ENCODE measurements at regions not wholly inside any gene's neighbourhood (a gene's known extent, or its start where the extent isn't known, plus 50 kb on each side); places are given as distances from the start of the nearest gene placed in this dataset.
"Not testable (repeated sequence)": the region's sequence is repeated elsewhere in the genome, so short reads cannot be mapped to it uniquely, and the experiment has no call there.

GRCh38 chr7:17044861-17045260 is 163.1 kb upstream of the AGR3 start:
- Histone ChIP-seq H3K4me3 (ENCODE audit: low read length) (no peak overlapping the region), H3K4me1 (ENCODE audit: control insufficient read depth, insufficient read depth, low read length) (no peaks in the 10 kb centered on the region), H3K9me3 (ENCODE audit: control insufficient read depth, insufficient read depth, low read length) (no peaks in the 10 kb centered on the region), H3K27ac (ENCODE audit: low read length) (no peak overlapping the region), H3K27me3 (ENCODE audit: control insufficient read depth, insufficient read depth, low read length) (no peaks in the 10 kb centered on the region), H3K36me3 (ENCODE audit: control insufficient read depth, insufficient read depth, low read length) (no peaks in the 10 kb centered on the region)
- WGBS (ENCODE audit: insufficient coverage, insufficient read length): no CpG with 5 or more reads among the region's 2 CpGs
- no peak for DNase-seq (ENCODE audit: low read depth, low spot score)

- Histone ChIP-seq H3K4me3 (ENCODE audit: low read length) (no peak overlapping the region), H3K27ac (ENCODE audit: low read length) (no peak overlapping the region), H3K36me3 (ENCODE audit: control insufficient read depth, insufficient read depth, low read length) (no peaks in the 10 kb centered on the region), H3K9me3 (ENCODE audit: control insufficient read depth, insufficient read depth, low read length) (no peaks in the 10 kb centered on the region), H3K4me1 (ENCODE audit: control insufficient read depth, insufficient read depth, low read length) (no peaks in the 10 kb centered on the region), H3K27me3 (ENCODE audit: control insufficient read depth, insufficient read depth, low read length) (no peaks in the 10 kb centered on the region)
- DNase-seq (ENCODE audit: low read depth, low spot score): no peak
- WGBS (ENCODE audit: insufficient coverage, insufficient read length): no CpG with 5 or more reads among the region's 2 CpGs
Observed at GRCh38 chr7:17046259-17046658, 164.5 kb upstream of the AGR3 start.

GRCh38 chr7:17046666-17047065 is 164.9 kb upstream of the AGR3 start:
- H3K27ac ChIP-seq (ENCODE audit: low read length): no peak overlapping the region
- no peaks in the 10 kb centered on the region for H3K9me3 ChIP-seq (ENCODE audit: control insufficient read depth, insufficient read depth, low read length)
- H3K4me3 ChIP-seq (ENCODE audit: low read length): no peak overlapping the region
- no peaks in the 10 kb centered on the region for H3K36me3 ChIP-seq (ENCODE audit: control insufficient read depth, insufficient read depth, low read length)
- H3K27me3 ChIP-seq (ENCODE audit: control insufficient read depth, insufficient read depth, low read length): no peaks in the 10 kb centered on the region
- WGBS (ENCODE audit: insufficient coverage, insufficient read length): no CpG with 5 or more reads among the region's 6 CpGs
- no peak for DNase-seq (ENCODE audit: low read depth, low spot score)
- no peaks in the 10 kb centered on the region for H3K4me1 ChIP-seq (ENCODE audit: control insufficient read depth, insufficient read depth, low read length)

- H3K27ac ChIP-seq (ENCODE audit: low read length); H3K27me3 ChIP-seq (ENCODE audit: control insufficient read depth, insufficient read depth, low read length); H3K36me3 ChIP-seq (ENCODE audit: control insufficient read depth, insufficient read depth, low read length); H3K4me1 ChIP-seq (ENCODE audit: control insufficient read depth, insufficient read depth, low read length); DNase-seq (ENCODE audit: low read depth, low spot score); H3K4me3 ChIP-seq (ENCODE audit: low read length); H3K9me3 ChIP-seq (ENCODE audit: control insufficient read depth, insufficient read depth, low read length): not testable (repeated sequence)
- no CpG with 5 or more reads among the region's 9 CpGs for WGBS (ENCODE audit: insufficient coverage, insufficient read length)
Observed at GRCh38 chr7:17053164-17053563, 171.4 kb upstream of the AGR3 start.

GRCh38 chr7:17054206-17054605 is 172.4 kb upstream of the AGR3 start:
- Histone ChIP-seq H3K36me3 (ENCODE audit: control insufficient read depth, insufficient read depth, low read length) (no peaks in the 10 kb centered on the region), H3K4me1 (ENCODE audit: control insufficient read depth, insufficient read depth, low read length) (no peaks in the 10 kb centered on the region), H3K4me3 (ENCODE audit: low read length) (no peak overlapping the region), H3K27me3 (ENCODE audit: control insufficient read depth, insufficient read depth, low read length) (no peaks in the 10 kb centered on the region), H3K9me3 (ENCODE audit: control insufficient read depth, insufficient read depth, low read length) (no peaks in the 10 kb centered on the region), H3K27ac (ENCODE audit: low read length) (no peak overlapping the region)
- no CpG with 5 or more reads among the region's 3 CpGs for WGBS (ENCODE audit: insufficient coverage, insufficient read length)
- no peak for DNase-seq (ENCODE audit: low read depth, low spot score)

- Histone ChIP-seq H3K9me3 (ENCODE audit: control insufficient read depth, insufficient read depth, low read length) (no peaks in the 10 kb centered on the region), H3K4me3 (ENCODE audit: low read length) (no peak overlapping the region), H3K36me3 (ENCODE audit: control insufficient read depth, insufficient read depth, low read length) (no peaks in the 10 kb centered on the region), H3K27me3 (ENCODE audit: control insufficient read depth, insufficient read depth, low read length) (no peaks in the 10 kb centered on the region), H3K27ac (ENCODE audit: low read length) (no peak overlapping the region), H3K4me1 (ENCODE audit: control insufficient read depth, insufficient read depth, low read length) (no peaks in the 10 kb centered on the region)
- DNase-seq (ENCODE audit: low read depth, low spot score): no peak
- no CpG with 5 or more reads among the region's 2 CpGs for WGBS (ENCODE audit: insufficient coverage, insufficient read length)
Observed at GRCh38 chr7:17054836-17055235, 173.1 kb upstream of the AGR3 start.

- no peaks in the 10 kb centered on the region for H3K9me3 ChIP-seq (ENCODE audit: control insufficient read depth, insufficient read depth, low read length)
- H3K36me3 ChIP-seq (ENCODE audit: control insufficient read depth, insufficient read depth, low read length): no peaks in the 10 kb centered on the region
- H3K27me3 ChIP-seq (ENCODE audit: control insufficient read depth, insufficient read depth, low read length): no peaks in the 10 kb centered on the region
- DNase-seq (ENCODE audit: low read depth, low spot score): no peak
- WGBS (ENCODE audit: insufficient coverage, insufficient read length): no CpG with 5 or more reads among the region's 2 CpGs
- no peaks in the 10 kb centered on the region for H3K4me1 ChIP-seq (ENCODE audit: control insufficient read depth, insufficient read depth, low read length)
- no peak overlapping the region for H3K4me3 ChIP-seq (ENCODE audit: low read length)
- H3K27ac ChIP-seq (ENCODE audit: low read length): no peak overlapping the region
Observed at GRCh38 chr7:17055596-17055995, 173.8 kb upstream of the AGR3 start.

- Histone ChIP-seq H3K4me1 (ENCODE audit: control insufficient read depth, insufficient read depth, low read length) (no peaks in the 10 kb centered on the region), H3K9me3 (ENCODE audit: control insufficient read depth, insufficient read depth, low read length) (no peaks in the 10 kb centered on the region), H3K27ac (ENCODE audit: low read length) (no peak overlapping the region), H3K4me3 (ENCODE audit: low read length) (no peak overlapping the region), H3K27me3 (ENCODE audit: control insufficient read depth, insufficient read depth, low read length) (no peaks in the 10 kb centered on the region), H3K36me3 (ENCODE audit: control insufficient read depth, insufficient read depth, low read length) (no peaks in the 10 kb centered on the region)
- WGBS (ENCODE audit: insufficient coverage, insufficient read length): no CpG with 5 or more reads among the region's 7 CpGs
- no peak for DNase-seq (ENCODE audit: low read depth, low spot score)
Observed at GRCh38 chr7:17056491-17057142, 174.8 kb upstream of the AGR3 start.

GRCh38 chr7:17057143-17057509 is 175.3 kb upstream of the AGR3 start:
- no peak for DNase-seq (ENCODE audit: low read depth, low spot score)
- H3K27ac ChIP-seq (ENCODE audit: low read length): no peak overlapping the region
- H3K36me3 ChIP-seq (ENCODE audit: control insufficient read depth, insufficient read depth, low read length): no peaks in the 10 kb centered on the region
- no peak overlapping the region for H3K4me3 ChIP-seq (ENCODE audit: low read length)
- no peaks in the 10 kb centered on the region for H3K9me3 ChIP-seq (ENCODE audit: control insufficient read depth, insufficient read depth, low read length)
- WGBS (ENCODE audit: insufficient coverage, insufficient read length): no CpG with 5 or more reads among the region's 1 CpG
- H3K27me3 ChIP-seq (ENCODE audit: control insufficient read depth, insufficient read depth, low read length): no peaks in the 10 kb centered on the region
- no peaks in the 10 kb centered on the region for H3K4me1 ChIP-seq (ENCODE audit: control insufficient read depth, insufficient read depth, low read length)

GRCh38 chr7:17058568-17058967 is 176.8 kb upstream of the AGR3 start:
- H3K4me1 ChIP-seq (ENCODE audit: control insufficient read depth, insufficient read depth, low read length): no peaks in the 10 kb centered on the region
- H3K27me3 ChIP-seq (ENCODE audit: control insufficient read depth, insufficient read depth, low read length): no peaks in the 10 kb centered on the region
- no peaks in the 10 kb centered on the region for H3K9me3 ChIP-seq (ENCODE audit: control insufficient read depth, insufficient read depth, low read length)
- H3K36me3 ChIP-seq (ENCODE audit: control insufficient read depth, insufficient read depth, low read length): no peaks in the 10 kb centered on the region
- no peak overlapping the region for H3K4me3 ChIP-seq (ENCODE audit: low read length)
- WGBS (ENCODE audit: insufficient coverage, insufficient read length): no CpG with 5 or more reads among the region's 1 CpG
- DNase-seq (ENCODE audit: low read depth, low spot score): no peak
- H3K27ac ChIP-seq (ENCODE audit: low read length): no peak overlapping the region

- Histone ChIP-seq H3K27me3 (ENCODE audit: control insufficient read depth, insufficient read depth, low read length) (no peaks in the 10 kb centered on the region), H3K36me3 (ENCODE audit: control insufficient read depth, insufficient read depth, low read length) (no peaks in the 10 kb centered on the region), H3K27ac (ENCODE audit: low read length) (no peak overlapping the region), H3K4me3 (ENCODE audit: low read length) (no peak overlapping the region), H3K9me3 (ENCODE audit: control insufficient read depth, insufficient read depth, low read length) (no peaks in the 10 kb centered on the region), H3K4me1 (ENCODE audit: control insufficient read depth, insufficient read depth, low read length) (no peaks in the 10 kb centered on the region)
- no peak for DNase-seq (ENCODE audit: low read depth, low spot score)
- no CpG with 5 or more reads among the region's 3 CpGs for WGBS (ENCODE audit: insufficient coverage, insufficient read length)
Observed at GRCh38 chr7:17060051-17060450, 178.3 kb upstream of the AGR3 start.
